H9 (cell line): ENCODE measurements at regions not wholly inside any gene's neighbourhood (a gene's known extent, or its start where the extent isn't known, plus 50 kb on each side); places are given as distances from the start of the nearest gene placed in this dataset.

Experiments
- DNase-seq: peaks from one replicate; pipeline ENCODE4 v3.0.0-alpha.2; 2017
- H2AFZ ChIP-seq: one replicate; pipeline ENCODE4 v1.6.1; 2013; ENCODE audit warnings: mild to moderate bottlenecking, low read length, control low read depth, moderate library complexity
- H2AK5ac ChIP-seq: 2 replicates; pipeline ENCODE4 v1.6.1; 2013; ENCODE audit warnings: low read length, control low read depth, mixed read lengths; ENCODE audit not compliant: insufficient read length
- H2BK120ac ChIP-seq: one replicate; pipeline ENCODE4 v1.6.1; 2013; ENCODE audit warnings: low read depth, mild to moderate bottlenecking, low read length, control low read depth, inconsistent platforms; ENCODE audit not compliant: poor library complexity, severe bottlenecking
- H2BK12ac ChIP-seq: 2 replicates; pipeline ENCODE4 v1.6.1; 2013; ENCODE audit warnings: low read length, control low read depth, mixed read lengths, low read depth; ENCODE audit not compliant: insufficient read length
- H2BK15ac ChIP-seq: 2 replicates; pipeline ENCODE4 v1.6.1; 2013; ENCODE audit warnings: low read depth, low read length, control low read depth
- H2BK20ac ChIP-seq: one replicate; pipeline ENCODE4 v1.6.1; 2013; ENCODE audit warnings: low read depth, mild to moderate bottlenecking, low read length, control low read depth, inconsistent platforms; ENCODE audit not compliant: poor library complexity, severe bottlenecking
- H2BK5ac ChIP-seq: 2 replicates; pipeline ENCODE4 v1.6.1; 2013; ENCODE audit warnings: low read length, control low read depth, mixed read lengths; ENCODE audit not compliant: insufficient read length
- H3K14ac ChIP-seq: 2 replicates; pipeline ENCODE4 v1.6.1; 2013; ENCODE audit warnings: low read length, control low read depth; ENCODE audit not compliant: insufficient read depth
- H3K18ac ChIP-seq: 2 replicates; pipeline ENCODE4 v1.6.1; 2013; ENCODE audit warnings: low read depth, mild to moderate bottlenecking, mixed read lengths, low read length, control low read depth; ENCODE audit not compliant: insufficient read length
- H3K23ac ChIP-seq: 2 replicates; pipeline ENCODE4 v1.6.1; 2013; ENCODE audit warnings: low read length, control low read depth, mixed read lengths, low read depth; ENCODE audit not compliant: insufficient read length
- H3K23me2 ChIP-seq: 2 replicates; pipeline ENCODE4 v1.6.1; 2013; ENCODE audit warnings: low read depth, mild to moderate bottlenecking, mixed read lengths, low read length, control low read depth; ENCODE audit not compliant: insufficient read length, poor library complexity, severe bottlenecking
- H3K27ac ChIP-seq: 2 replicates; pipeline ENCODE4 v1.5.1; 2013; ENCODE audit warnings: low read length, control low read depth, mixed read lengths, low read depth; ENCODE audit not compliant: insufficient read length
- H3K27me3 ChIP-seq: 2 replicates; pipeline ENCODE4 v1.6.1; 2013; ENCODE audit warnings: low read length, control low read depth, inconsistent platforms; ENCODE audit not compliant: insufficient read depth
- H3K4ac ChIP-seq: 2 replicates; pipeline ENCODE4 v1.6.1; 2013; ENCODE audit warnings: low read depth, mild to moderate bottlenecking, control low read depth, inconsistent platforms, low read length, moderate library complexity
- H3K4me1 ChIP-seq: 2 replicates; pipeline ENCODE4 v1.6.1; 2013; ENCODE audit warnings: low read length, control low read depth, inconsistent platforms; ENCODE audit not compliant: insufficient read depth
- H3K4me2 ChIP-seq: 2 replicates; pipeline ENCODE4 v1.6.1; 2013; ENCODE audit warnings: low read length, control low read depth, mixed read lengths; ENCODE audit not compliant: insufficient read length, insufficient read depth
- H3K56ac ChIP-seq: 2 replicates; pipeline ENCODE4 v1.6.1; 2013; ENCODE audit warnings: low read depth, mild to moderate bottlenecking, mixed read lengths, low read length, control low read depth; ENCODE audit not compliant: insufficient read length
- H3K79me1 ChIP-seq: 2 replicates; pipeline ENCODE4 v1.6.1; 2013; ENCODE audit warnings: low read depth, mild to moderate bottlenecking, moderate library complexity, low read length, control low read depth, inconsistent platforms; ENCODE audit not compliant: insufficient read depth, poor library complexity, severe bottlenecking
- H3K79me2 ChIP-seq: 2 replicates; pipeline ENCODE4 v1.6.1; 2013; ENCODE audit warnings: low read length, control low read depth, inconsistent platforms; ENCODE audit not compliant: insufficient read depth
- H3K9ac ChIP-seq: 2 replicates; pipeline ENCODE4 v1.6.1; 2013; ENCODE audit warnings: low read length, control low read depth, mixed read lengths; ENCODE audit not compliant: insufficient read length; ENCODE audit errors: extremely low read depth
- H3K9me3 ChIP-seq: one replicate; pipeline ENCODE4 v1.6.1; 2013; ENCODE audit warnings: low read depth, low read length, inconsistent platforms; ENCODE audit not compliant: control insufficient read depth
- H3T11ph ChIP-seq: one replicate; pipeline ENCODE4 v1.6.1; 2013; ENCODE audit warnings: mild to moderate bottlenecking, low read length, control low read depth, inconsistent platforms
- H4K20me1 ChIP-seq: one replicate; pipeline ENCODE4 v1.6.1; 2013; ENCODE audit not compliant: control insufficient read depth, insufficient read length, insufficient read depth
- H4K5ac ChIP-seq: 2 replicates; pipeline ENCODE4 v1.6.1; 2013; ENCODE audit warnings: low read depth, mild to moderate bottlenecking, mixed read lengths, low read length, control low read depth; ENCODE audit not compliant: insufficient read length
- H4K8ac ChIP-seq: replicated peaks from 2 replicates; pipeline ENCODE4 v1.6.1; 2013; ENCODE audit warnings: low read length, control low read depth, mixed read lengths, low read depth; ENCODE audit not compliant: insufficient read length
- H4K91ac ChIP-seq: 2 replicates; pipeline ENCODE4 v1.6.1; 2013; ENCODE audit warnings: low read depth, mild to moderate bottlenecking, moderate library complexity, mixed read lengths, low read length, control low read depth; ENCODE audit not compliant: insufficient read length
- H3K27ac Mint-ChIP-seq, 3 experiments: 2 replicates in 2 of 3; 3 replicates in 1 of 3; pipeline ENCODE4 v1.8.0; 2020 to 2021; ENCODE audit warnings: mixed read lengths in 3 of 3, mild to moderate bottlenecking in 1 of 3, moderate library complexity in 1 of 3
- H3K27me3 Mint-ChIP-seq: 2 replicates; pipeline ENCODE4 v1.8.0; 2021; ENCODE audit warnings: low read depth, mild to moderate bottlenecking, moderate library complexity, mixed read lengths
- H3K36me3 Mint-ChIP-seq, 3 experiments: 2 replicates in 2 of 3; 3 replicates in 1 of 3; pipeline ENCODE4 v1.8.0; 2020 to 2021; ENCODE audit warnings: low read depth in 3 of 3, mixed read lengths in 3 of 3; ENCODE audit not compliant: insufficient read depth in 1 of 3
- H3K4me1 Mint-ChIP-seq, 2 experiments: 2 replicates each; pipeline ENCODE4 v1.8.0; 2020; ENCODE audit warnings: mixed read lengths in 2 of 2
- H3K4me3 Mint-ChIP-seq, 2 experiments: 2 replicates in 1 of 2; 3 replicates in 1 of 2; pipeline ENCODE4 v1.8.0; 2020 to 2021; ENCODE audit warnings: mild to moderate bottlenecking in 2 of 2, mixed read lengths in 2 of 2, moderate library complexity in 1 of 2
- H3K9me3 Mint-ChIP-seq, 2 experiments: 2 replicates in 1 of 2; 3 replicates in 1 of 2; pipeline ENCODE4 v1.8.0; 2020; ENCODE audit warnings: mild to moderate bottlenecking in 2 of 2, mixed read lengths in 2 of 2, moderate library complexity in 1 of 2
- WGBS: extraction: QIAGEN DNeasy Blood & Tissue Kit; methylation state at CpG from one replicate; pipeline ENCODE4 v1.1.7; 2013; ENCODE audit warnings: missing lambda C conversion rate, low lambda C conversion rate, mixed read lengths; ENCODE audit not compliant: insufficient read length; ENCODE audit errors: extremely low coverage; 5-methylcytosine and 5-hydroxymethylcytosine counted together
- TF ChIP-seq, protein P1 (sequence below): fragments of 200-600 bp; sonication (generic); conservative IDR thresholded peaks from 3 replicates; pipeline ENCODE4 v1.8.0; 2021; ENCODE audit warnings: antibody characterized with exemption, mild to moderate bottlenecking

DNA sequence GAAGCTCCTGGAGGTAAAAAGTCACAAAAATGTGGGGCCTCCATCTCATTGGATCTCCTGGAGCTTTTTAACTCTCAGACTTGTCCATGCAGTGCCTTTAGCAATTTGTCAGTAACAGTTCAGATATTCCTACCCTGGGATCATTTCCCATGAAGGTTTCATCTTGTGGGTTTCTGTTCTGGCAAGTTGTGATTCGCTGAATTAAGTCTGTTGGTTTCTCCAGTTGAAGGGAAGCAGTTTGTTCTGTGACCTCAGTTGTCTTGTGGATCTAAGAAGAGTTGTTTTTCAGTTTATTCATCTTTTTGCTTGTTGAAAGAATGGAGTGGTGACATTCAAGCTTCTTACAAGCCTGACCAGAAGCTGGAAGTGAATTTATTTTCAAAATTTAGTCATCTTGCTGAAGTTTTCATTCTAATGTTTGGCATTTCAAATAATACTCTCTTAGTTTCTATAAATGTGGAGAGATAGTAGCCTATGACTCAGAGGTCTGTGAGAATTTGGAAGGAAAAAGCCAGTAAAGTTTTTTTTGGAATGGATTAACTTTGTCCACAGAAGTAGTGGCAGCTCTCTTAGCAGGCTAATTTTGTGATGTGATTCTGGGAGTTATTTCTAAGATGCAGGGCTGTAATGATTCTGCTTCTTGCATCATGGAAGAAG is 120.1 kb upstream of the CSNK1A1L start:
- H3K4me2 ChIP-seq: no peak overlapping the region
- H3K4me1 Mint-ChIP-seq: no peaks in the 10 kb centered on the region

More for the DNA sequence above, 120.1 kb upstream of the CSNK1A1L start:
- H3K36me3 Mint-ChIP-seq: no peaks in the 10 kb centered on the region
- H2BK20ac ChIP-seq: no peak overlapping the region
- H3K4ac ChIP-seq: no peak overlapping the region
- WGBS: no CpG with 5 or more reads among the region's 1 CpG
- no peaks in the 10 kb centered on the region for H3K27me3 ChIP-seq
- H4K91ac ChIP-seq: no peak overlapping the region
- H2AK5ac ChIP-seq: no peak overlapping the region
- H2BK5ac ChIP-seq: no peak overlapping the region
- H3K56ac ChIP-seq: no peak overlapping the region
- H3K14ac ChIP-seq: no peak overlapping the region
- no peak overlapping the region for H3K27ac ChIP-seq
- H4K8ac ChIP-seq: no peak overlapping the region
- H3K9me3 Mint-ChIP-seq: 0 out of 5 replicates have a peak, but pooled peaks cover 2 to 3% of the 10 kb centered on the region in 2 experiments
- no peak for DNase-seq
- no peaks in the 10 kb centered on the region for H3K23me2 ChIP-seq
- H3K23ac ChIP-seq: no peak overlapping the region
- TF ChIP-seq, protein P1, sequence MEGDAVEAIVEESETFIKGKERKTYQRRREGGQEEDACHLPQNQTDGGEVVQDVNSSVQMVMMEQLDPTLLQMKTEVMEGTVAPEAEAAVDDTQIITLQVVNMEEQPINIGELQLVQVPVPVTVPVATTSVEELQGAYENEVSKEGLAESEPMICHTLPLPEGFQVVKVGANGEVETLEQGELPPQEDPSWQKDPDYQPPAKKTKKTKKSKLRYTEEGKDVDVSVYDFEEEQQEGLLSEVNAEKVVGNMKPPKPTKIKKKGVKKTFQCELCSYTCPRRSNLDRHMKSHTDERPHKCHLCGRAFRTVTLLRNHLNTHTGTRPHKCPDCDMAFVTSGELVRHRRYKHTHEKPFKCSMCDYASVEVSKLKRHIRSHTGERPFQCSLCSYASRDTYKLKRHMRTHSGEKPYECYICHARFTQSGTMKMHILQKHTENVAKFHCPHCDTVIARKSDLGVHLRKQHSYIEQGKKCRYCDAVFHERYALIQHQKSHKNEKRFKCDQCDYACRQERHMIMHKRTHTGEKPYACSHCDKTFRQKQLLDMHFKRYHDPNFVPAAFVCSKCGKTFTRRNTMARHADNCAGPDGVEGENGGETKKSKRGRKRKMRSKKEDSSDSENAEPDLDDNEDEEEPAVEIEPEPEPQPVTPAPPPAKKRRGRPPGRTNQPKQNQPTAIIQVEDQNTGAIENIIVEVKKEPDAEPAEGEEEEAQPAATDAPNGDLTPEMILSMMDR: no peak
- no peak overlapping the region for H3K9ac ChIP-seq
- H3K27me3 Mint-ChIP-seq: no peaks in the 10 kb centered on the region
- no peak overlapping the region for H3T11ph ChIP-seq
- H3K27ac Mint-ChIP-seq: no peak overlapping the region
- H3K79me1 ChIP-seq: no peaks in the 10 kb centered on the region
- no peaks in the 10 kb centered on the region for H4K20me1 ChIP-seq
- H3K4me1 ChIP-seq: no peaks in the 10 kb centered on the region
- H3K9me3 ChIP-seq: no peaks in the 10 kb centered on the region
- H4K5ac ChIP-seq: no peak overlapping the region
- no peak overlapping the region for H2BK12ac ChIP-seq
- H3K79me2 ChIP-seq: no peaks in the 10 kb centered on the region
- no peak overlapping the region for H3K4me3 Mint-ChIP-seq
- no peak overlapping the region for H2BK15ac ChIP-seq
- H3K18ac ChIP-seq: no peak overlapping the region
- H2BK120ac ChIP-seq: no peak overlapping the region
- no peak overlapping the region for H2AFZ ChIP-seq
